ENCODE measurements at regions not wholly inside any gene's neighbourhood (a gene's known extent, or its start where the extent isn't known, plus 50 kb on each side); places are given as distances from the start of the nearest gene placed in this dataset.

GRCh38 chr6:156348424-156348823, 428.8 kb upstream of the ARID1B start:
- no peak overlapping the region for H3K27ac ChIP-seq (ENCODE audit: low read length)
- no peak overlapping the region for H3K4me2 ChIP-seq (ENCODE audit: low read length)
- no peaks in the 10 kb centered on the region for H3K36me3 ChIP-seq (replicated peaks; ENCODE audit: low read depth, low read length)
- H3K4me3 ChIP-seq (ENCODE audit: low read length) = no peak overlapping the region
- no peak overlapping the region for H2AFZ ChIP-seq (ENCODE audit: low read depth, low read length)
- no peak overlapping the region for H3K9ac ChIP-seq (ENCODE audit: low read length)
- no peaks in the 10 kb centered on the region for H3K4me1 ChIP-seq (ENCODE audit: low read length)
- H4K20me1 ChIP-seq (ENCODE audit: insufficient read depth, low read length) = no peaks in the 10 kb centered on the region
- H3K9me3 ChIP-seq (ENCODE audit: insufficient read depth, low read length) = no peaks in the 10 kb centered on the region
- TF ChIP-seq, protein P1, sequence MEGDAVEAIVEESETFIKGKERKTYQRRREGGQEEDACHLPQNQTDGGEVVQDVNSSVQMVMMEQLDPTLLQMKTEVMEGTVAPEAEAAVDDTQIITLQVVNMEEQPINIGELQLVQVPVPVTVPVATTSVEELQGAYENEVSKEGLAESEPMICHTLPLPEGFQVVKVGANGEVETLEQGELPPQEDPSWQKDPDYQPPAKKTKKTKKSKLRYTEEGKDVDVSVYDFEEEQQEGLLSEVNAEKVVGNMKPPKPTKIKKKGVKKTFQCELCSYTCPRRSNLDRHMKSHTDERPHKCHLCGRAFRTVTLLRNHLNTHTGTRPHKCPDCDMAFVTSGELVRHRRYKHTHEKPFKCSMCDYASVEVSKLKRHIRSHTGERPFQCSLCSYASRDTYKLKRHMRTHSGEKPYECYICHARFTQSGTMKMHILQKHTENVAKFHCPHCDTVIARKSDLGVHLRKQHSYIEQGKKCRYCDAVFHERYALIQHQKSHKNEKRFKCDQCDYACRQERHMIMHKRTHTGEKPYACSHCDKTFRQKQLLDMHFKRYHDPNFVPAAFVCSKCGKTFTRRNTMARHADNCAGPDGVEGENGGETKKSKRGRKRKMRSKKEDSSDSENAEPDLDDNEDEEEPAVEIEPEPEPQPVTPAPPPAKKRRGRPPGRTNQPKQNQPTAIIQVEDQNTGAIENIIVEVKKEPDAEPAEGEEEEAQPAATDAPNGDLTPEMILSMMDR (IDR thresholded peaks at IDR 0.05; ENCODE audit: low read depth, low read length) = no peak
- no peak for TF ChIP-seq EZH2phosphoT487 (IDR thresholded peaks at IDR 0.05; ENCODE audit: low read depth)
- H3K79me2 ChIP-seq (ENCODE audit: low read length) = no peaks in the 10 kb centered on the region
- no peaks in the 10 kb centered on the region for H3K27me3 ChIP-seq (ENCODE audit: low read depth, low read length)

- H3K4me2 ChIP-seq (ENCODE audit: low read length) = no peak overlapping the region
- no peak overlapping the region for H3K27ac ChIP-seq (ENCODE audit: low read length)
- no peak overlapping the region for H2AFZ ChIP-seq (ENCODE audit: low read depth, low read length)
- H3K9me3 ChIP-seq (ENCODE audit: insufficient read depth, low read length) = no peaks in the 10 kb centered on the region
- no peaks in the 10 kb centered on the region for H3K27me3 ChIP-seq (ENCODE audit: low read depth, low read length)
- H3K79me2 ChIP-seq (ENCODE audit: low read length) = no peaks in the 10 kb centered on the region
- H3K4me1 ChIP-seq (ENCODE audit: low read length) = no peaks in the 10 kb centered on the region
- no peaks in the 10 kb centered on the region for H3K36me3 ChIP-seq (replicated peaks; ENCODE audit: low read depth, low read length)
- no peaks in the 10 kb centered on the region for H4K20me1 ChIP-seq (ENCODE audit: insufficient read depth, low read length)
- TF ChIP-seq, protein P1 (IDR thresholded peaks at IDR 0.05; ENCODE audit: low read depth, low read length) = no peak
- no peak for TF ChIP-seq EZH2phosphoT487 (IDR thresholded peaks at IDR 0.05; ENCODE audit: low read depth)
- H3K9ac ChIP-seq (ENCODE audit: low read length) = no peak overlapping the region
- no peak overlapping the region for H3K4me3 ChIP-seq (ENCODE audit: low read length)
Observed at GRCh38 chr6:156347656-156348055, 429.5 kb upstream of the ARID1B start.

GRCh38 chr6:156347246-156347645, 429.9 kb upstream of the ARID1B start:
- Histone ChIP-seq H3K27me3 (ENCODE audit: low read depth, low read length) (no peaks in the 10 kb centered on the region), H3K36me3 (replicated peaks; ENCODE audit: low read depth, low read length) (no peaks in the 10 kb centered on the region), H3K79me2 (ENCODE audit: low read length) (no peaks in the 10 kb centered on the region), H2AFZ (ENCODE audit: low read depth, low read length) (no peak overlapping the region), H3K4me3 (ENCODE audit: low read length) (no peak overlapping the region), H4K20me1 (ENCODE audit: insufficient read depth, low read length) (no peaks in the 10 kb centered on the region), H3K27ac (ENCODE audit: low read length) (no peak overlapping the region), H3K9ac (ENCODE audit: low read length) (no peak overlapping the region), H3K9me3 (ENCODE audit: insufficient read depth, low read length) (no peaks in the 10 kb centered on the region), H3K4me1 (ENCODE audit: low read length) (no peaks in the 10 kb centered on the region), H3K4me2 (ENCODE audit: low read length) (no peak overlapping the region)
- TF ChIP-seq, protein P1 (IDR thresholded peaks at IDR 0.05; ENCODE audit: low read depth, low read length) = no peak
- no peak for TF ChIP-seq EZH2phosphoT487 (IDR thresholded peaks at IDR 0.05; ENCODE audit: low read depth)

GRCh38 chr6:156345700-156346099, 431.5 kb upstream of the ARID1B start:
- Histone ChIP-seq H3K79me2 (ENCODE audit: low read length) (no peaks in the 10 kb centered on the region), H3K4me1 (ENCODE audit: low read length) (no peaks in the 10 kb centered on the region), H3K9ac (ENCODE audit: low read length) (no peak overlapping the region), H4K20me1 (ENCODE audit: insufficient read depth, low read length) (no peaks in the 10 kb centered on the region), H3K4me2 (ENCODE audit: low read length) (no peak overlapping the region), H3K27ac (ENCODE audit: low read length) (no peak overlapping the region), H2AFZ (ENCODE audit: low read depth, low read length) (no peak overlapping the region), H3K36me3 (replicated peaks; ENCODE audit: low read depth, low read length) (no peaks in the 10 kb centered on the region), H3K4me3 (ENCODE audit: low read length) (no peak overlapping the region), H3K27me3 (ENCODE audit: low read depth, low read length) (no peaks in the 10 kb centered on the region), H3K9me3 (ENCODE audit: insufficient read depth, low read length) (no peaks in the 10 kb centered on the region)
- TF ChIP-seq EZH2phosphoT487 (IDR thresholded peaks at IDR 0.05; ENCODE audit: low read depth) = no peak
- TF ChIP-seq, protein P1 (IDR thresholded peaks at IDR 0.05; ENCODE audit: low read depth, low read length) = no peak
